Mononuclear cell (primary cell): ENCODE measurements at regions not wholly inside any gene's neighbourhood (a gene's known extent, or its start where the extent isn't known, plus 50 kb on each side); places are given as distances from the start of the nearest gene placed in this dataset.

ENCODE experiments used
- H3K27me3 ChIP-seq: 2 replicates; pipeline ENCODE4 v1.6.0; 2011; ENCODE audit warnings: low read length, control low read depth; ENCODE audit not compliant: insufficient read depth
- H3K4me1 ChIP-seq: 2 replicates; pipeline ENCODE4 v1.5.1; 2011; ENCODE audit warnings: mild to moderate bottlenecking, low read length, control low read depth; ENCODE audit not compliant: insufficient read depth
- H3K4me3 ChIP-seq: 2 replicates; pipeline ENCODE4 v1.5.1; 2011; ENCODE audit warnings: mild to moderate bottlenecking, low read length, moderate library complexity
- H3K9me3 ChIP-seq: 2 replicates; pipeline ENCODE4 v1.5.1; 2011; ENCODE audit warnings: low read depth, mild to moderate bottlenecking, control low read depth, low read length

- no peaks in the 10 kb centered on the region for H3K9me3 ChIP-seq
- H3K27me3 ChIP-seq = no peaks in the 10 kb centered on the region
- no peak overlapping the region for H3K4me3 ChIP-seq
- H3K4me1 ChIP-seq = no peaks in the 10 kb centered on the region
Measured at GRCh38 chr14:65943916-65944410, 531.4 kb downstream of the FUT8 start.

DNA sequence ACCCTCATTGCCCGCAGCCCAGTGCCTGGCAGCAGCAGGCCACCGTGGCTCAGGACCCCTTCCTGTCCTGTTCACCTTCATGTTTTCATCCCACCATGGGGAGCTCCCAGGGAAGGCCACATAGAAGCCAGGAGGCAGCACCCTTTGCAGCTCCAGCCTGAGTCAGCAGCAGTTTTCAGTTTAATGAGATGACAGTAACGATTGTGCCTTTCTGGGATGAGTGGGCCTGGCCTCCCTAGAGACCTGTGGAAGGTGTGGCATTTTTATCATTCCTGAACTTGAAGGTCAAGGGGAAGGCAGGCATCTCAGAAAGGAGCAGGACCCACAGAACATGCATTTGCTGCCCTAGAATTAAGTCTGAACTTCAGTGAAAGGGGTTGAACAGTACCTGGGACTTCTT is 532.8 kb downstream of the FUT8 start:
- Histone ChIP-seq H3K9me3 (no peaks in the 10 kb centered on the region), H3K4me1 (peaks cover 8% of the 10 kb centered on the region), H3K27me3 (no peaks in the 10 kb centered on the region), H3K4me3 (no peak overlapping the region)

DNA sequence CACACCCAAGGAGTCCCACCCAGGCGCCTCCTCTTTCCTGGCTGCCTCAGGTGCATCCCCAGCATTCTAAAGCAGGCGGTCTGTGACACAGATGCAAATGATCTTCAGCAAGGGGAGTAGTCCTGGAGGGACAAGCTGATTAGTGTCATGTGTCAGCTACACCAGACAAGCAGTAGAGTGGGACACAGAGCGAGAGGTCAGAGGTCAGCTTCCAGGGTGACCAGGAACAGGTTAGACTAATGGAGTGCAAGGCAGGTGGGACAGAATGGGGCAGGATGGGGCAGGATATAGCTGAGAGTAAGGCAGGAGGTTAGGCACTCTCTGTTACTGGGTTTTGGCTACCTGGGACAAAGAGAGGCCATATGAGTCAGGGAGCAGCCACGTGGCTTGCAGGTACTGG is 534.0 kb downstream of the FUT8 start:
- H3K9me3 ChIP-seq = no peaks in the 10 kb centered on the region
- H3K4me3 ChIP-seq = no peak overlapping the region
- no peaks in the 10 kb centered on the region for H3K27me3 ChIP-seq
- H3K4me1 ChIP-seq = peaks cover 11% of the 10 kb centered on the region

GRCh38 chr14:65948302-65948701 is 535.8 kb downstream of the FUT8 start:
- no peak overlapping the region for H3K4me3 ChIP-seq
- no peaks in the 10 kb centered on the region for H3K9me3 ChIP-seq
- H3K27me3 ChIP-seq = no peaks in the 10 kb centered on the region
- H3K4me1 ChIP-seq = peaks cover 11% of the 10 kb centered on the region

GRCh38 chr14:65949711-65950516 is 536.3 kb upstream of the CCDC196 start:
- Histone ChIP-seq H3K4me1 (peaks cover 11% of the 10 kb centered on the region), H3K27me3 (no peaks in the 10 kb centered on the region), H3K4me3 (no peak overlapping the region), H3K9me3 (no peaks in the 10 kb centered on the region)

DNA sequence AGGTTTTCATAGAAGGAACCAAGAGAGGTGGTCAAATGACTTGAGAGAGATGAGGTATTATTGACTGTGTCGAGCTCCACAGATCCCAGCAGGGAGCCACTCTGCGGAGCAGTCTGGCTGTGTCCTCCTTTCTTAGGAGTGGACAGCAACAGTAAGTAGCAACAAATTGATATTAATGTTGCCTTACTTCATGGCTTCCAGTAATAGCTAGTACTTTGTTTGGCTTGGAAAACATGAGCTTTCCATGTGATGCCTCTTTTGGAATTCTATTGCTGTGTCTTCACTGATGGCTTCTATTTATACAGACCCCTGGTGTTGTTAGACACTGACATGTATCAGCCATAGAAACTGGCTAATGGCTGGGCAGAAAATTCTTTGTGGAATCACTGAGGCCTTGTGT is 531.2 kb upstream of the CCDC196 start:
- Histone ChIP-seq H3K4me1 (peaks cover 7% of the 10 kb centered on the region), H3K9me3 (no peaks in the 10 kb centered on the region), H3K4me3 (no peak overlapping the region), H3K27me3 (no peaks in the 10 kb centered on the region)

GRCh38 chr14:65957631-65958205 is 528.5 kb upstream of the CCDC196 start:
- Histone ChIP-seq H3K4me1 (no peaks in the 10 kb centered on the region), H3K9me3 (no peaks in the 10 kb centered on the region), H3K27me3 (no peaks in the 10 kb centered on the region), H3K4me3 (no peak overlapping the region)

DNA sequence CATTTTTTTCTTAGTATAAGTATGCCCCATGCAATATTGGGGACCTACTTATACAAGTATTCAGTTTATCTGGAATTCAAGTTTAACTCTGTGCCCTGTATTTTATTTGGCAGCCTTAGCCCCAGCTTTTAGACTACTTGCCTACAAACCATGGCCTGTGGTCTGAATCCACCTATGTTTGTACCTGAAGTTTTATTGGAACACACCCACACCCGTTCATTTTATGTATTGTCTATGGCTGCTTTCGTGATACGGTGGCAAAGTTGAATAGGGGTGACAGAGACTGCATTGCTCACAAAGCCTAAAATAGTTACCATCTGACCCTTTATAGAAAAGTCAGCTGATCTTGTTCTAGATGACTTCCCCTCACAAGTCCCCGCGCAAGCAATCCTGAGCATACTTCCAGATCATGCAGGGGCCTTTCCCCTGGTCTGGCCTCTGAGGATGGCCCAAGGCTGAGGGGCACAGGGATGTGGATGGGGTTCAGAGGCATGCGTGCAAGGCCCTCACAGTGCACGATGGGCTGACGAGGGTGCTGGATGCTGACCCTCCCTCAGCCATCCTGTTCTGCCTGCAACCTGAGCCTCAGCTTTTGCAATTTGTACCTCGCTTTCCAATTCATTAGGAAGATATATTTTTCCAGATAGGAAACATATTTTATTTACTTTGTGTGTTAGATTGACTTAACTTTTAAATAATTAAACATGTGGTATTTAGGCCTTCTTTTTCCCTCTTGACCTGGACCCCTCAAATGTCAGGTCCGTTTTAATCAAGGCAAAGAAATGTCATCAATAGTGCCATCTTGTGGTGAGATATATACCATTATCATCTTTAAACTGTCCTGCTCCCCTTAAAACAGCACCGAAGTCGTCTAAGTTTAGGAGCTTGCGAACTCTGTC is 527.3 kb upstream of the CCDC196 start:
- Histone ChIP-seq H3K27me3 (no peaks in the 10 kb centered on the region), H3K4me1 (no peaks in the 10 kb centered on the region), H3K9me3 (no peaks in the 10 kb centered on the region), H3K4me3 (no peak overlapping the region)

- Histone ChIP-seq H3K27me3 (no peaks in the 10 kb centered on the region), H3K9me3 (no peaks in the 10 kb centered on the region), H3K4me3 (no peak overlapping the region), H3K4me1 (no peaks in the 10 kb centered on the region)
Measured at GRCh38 chr14:65959563-65960024, 526.6 kb upstream of the CCDC196 start.

DNA sequence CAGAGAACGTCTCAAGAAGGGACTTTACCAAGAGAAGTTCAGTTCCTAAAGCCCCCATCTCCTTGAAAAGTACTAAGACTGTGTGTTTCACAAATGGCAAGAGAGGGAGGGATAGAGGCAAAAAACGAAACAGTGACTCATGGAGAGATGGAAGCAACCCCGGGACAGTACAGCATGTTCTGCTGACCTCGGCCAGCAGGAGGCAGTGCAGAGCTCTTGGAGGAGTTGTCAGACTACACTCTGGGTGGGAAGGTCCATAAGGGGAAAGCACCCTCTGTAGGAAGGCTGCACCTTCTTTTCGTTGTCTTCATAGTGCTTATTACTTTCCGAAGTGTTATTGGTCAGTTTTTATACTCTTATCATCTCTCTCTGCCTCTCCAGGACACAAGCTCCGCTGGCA is 525.2 kb upstream of the CCDC196 start:
- Histone ChIP-seq H3K27me3 (no peaks in the 10 kb centered on the region), H3K4me3 (no peak overlapping the region), H3K9me3 (no peaks in the 10 kb centered on the region), H3K4me1 (no peaks in the 10 kb centered on the region)

GRCh38 chr14:65962952-65963351 is 523.2 kb upstream of the CCDC196 start:
- H3K27me3 ChIP-seq = no peaks in the 10 kb centered on the region
- no peaks in the 10 kb centered on the region for H3K4me1 ChIP-seq
- H3K9me3 ChIP-seq = no peaks in the 10 kb centered on the region
- H3K4me3 ChIP-seq = no peak overlapping the region

DNA sequence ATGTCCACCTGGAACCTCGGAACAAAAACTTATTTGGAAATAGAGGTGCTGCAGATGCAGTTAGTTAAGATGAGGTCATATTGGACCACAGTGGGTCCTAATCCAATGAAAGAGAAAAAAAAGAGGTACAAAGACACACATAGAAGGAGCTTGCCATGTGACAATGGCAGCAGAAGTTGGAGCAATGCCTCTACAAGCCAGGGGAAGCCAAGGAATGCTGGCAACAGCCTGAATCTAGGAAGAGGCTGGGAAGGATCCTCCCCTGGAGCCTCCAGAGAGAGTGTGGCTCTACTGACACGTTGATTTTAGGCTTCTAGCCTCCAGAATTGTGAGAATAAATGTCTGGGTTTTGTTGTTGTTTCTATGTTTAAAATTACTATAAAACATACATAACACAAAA is 521.8 kb upstream of the CCDC196 start:
- H3K4me3 ChIP-seq = no peak overlapping the region
- no peaks in the 10 kb centered on the region for H3K9me3 ChIP-seq
- no peaks in the 10 kb centered on the region for H3K4me1 ChIP-seq
- no peaks in the 10 kb centered on the region for H3K27me3 ChIP-seq

GRCh38 chr14:65966188-65966587 is 520.0 kb upstream of the CCDC196 start:
- Histone ChIP-seq H3K27me3 (no peaks in the 10 kb centered on the region), H3K4me3 (no peak overlapping the region), H3K9me3 (no peaks in the 10 kb centered on the region), H3K4me1 (no peaks in the 10 kb centered on the region)

- Histone ChIP-seq H3K9me3 (no peaks in the 10 kb centered on the region), H3K4me1 (no peaks in the 10 kb centered on the region), H3K27me3 (no peaks in the 10 kb centered on the region), H3K4me3 (no peak overlapping the region)
Measured at GRCh38 chr14:65972346-65972870, 513.8 kb upstream of the CCDC196 start.

DNA sequence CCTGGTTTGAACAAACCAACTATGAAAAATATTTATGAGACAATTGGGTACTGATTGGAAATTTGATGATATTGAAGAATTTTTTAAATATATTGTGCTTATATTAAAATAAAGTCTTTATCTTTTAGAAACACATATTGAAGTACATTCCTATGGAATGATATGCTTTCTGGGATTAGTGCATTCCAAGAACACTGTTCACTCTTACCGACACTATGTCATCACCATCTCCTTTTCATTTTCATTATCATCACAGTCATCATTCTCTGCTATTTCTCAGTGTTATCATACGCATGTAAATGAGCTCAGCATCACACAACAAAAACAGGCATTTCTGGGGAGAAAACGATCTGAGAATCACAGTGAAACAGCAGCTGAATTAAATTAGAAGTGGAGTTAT is 513.3 kb upstream of the CCDC196 start:
- H3K4me1 ChIP-seq = no peaks in the 10 kb centered on the region
- no peak overlapping the region for H3K4me3 ChIP-seq
- no peaks in the 10 kb centered on the region for H3K9me3 ChIP-seq
- no peaks in the 10 kb centered on the region for H3K27me3 ChIP-seq
